ENCODE measurements at regions not wholly inside any gene's neighbourhood (a gene's known extent, or its start where the extent isn't known, plus 50 kb on each side); places are given as distances from the start of the nearest gene placed in this dataset.
"Not testable (repeated sequence)": the region's sequence is repeated elsewhere in the genome, so short reads cannot be mapped to it uniquely, and the experiment has no call there.

- no peak for DNase-seq (ENCODE audit: low read depth in 6 of 9, low spot score in 9 of 9)
- Histone ChIP-seq H3K27ac (ENCODE audit: low read depth in 1 of 2, low read length in 1 of 2) (no peak overlapping the region), H3K9me3 (ENCODE audit: control insufficient read depth in 2 of 2, insufficient read depth in 1 of 2, low read length in 1 of 2) (no peaks in the 10 kb centered on the region), H3K36me3 (ENCODE audit: control insufficient read depth in 2 of 2, insufficient read depth in 2 of 2, low read length in 1 of 2) (no peaks in the 10 kb centered on the region), H3K4me3 (ENCODE audit: low read length in 2 of 2) (no peak overlapping the region), H3K27me3 (ENCODE audit: control insufficient read depth in 2 of 2, insufficient read depth in 1 of 2, low read length in 1 of 2) (no peaks in the 10 kb centered on the region), H3K4me1 (ENCODE audit: control insufficient read depth in 2 of 2, insufficient read depth in 2 of 2, low read length in 2 of 2) (no peaks in the 10 kb centered on the region)
- 97% methylated on average over 3 of the region's 3 CpGs for WGBS
These were observed 65.6 kb upstream of the GRIP1 start for GRCh38 chr12:66744461-66744860.

- Histone ChIP-seq H3K27me3 (ENCODE audit: control insufficient read depth in 2 of 2, insufficient read depth in 1 of 2, low read length in 1 of 2) (no peaks in the 10 kb centered on the region), H3K4me1 (ENCODE audit: control insufficient read depth in 2 of 2, insufficient read depth in 2 of 2, low read length in 2 of 2) (no peaks in the 10 kb centered on the region), H3K9me3 (ENCODE audit: control insufficient read depth in 2 of 2, insufficient read depth in 1 of 2, low read length in 1 of 2) (no peaks in the 10 kb centered on the region), H3K36me3 (ENCODE audit: control insufficient read depth in 2 of 2, insufficient read depth in 2 of 2, low read length in 1 of 2) (no peaks in the 10 kb centered on the region), H3K27ac (ENCODE audit: low read depth in 1 of 2, low read length in 1 of 2) (no peak overlapping the region), H3K4me3 (ENCODE audit: low read length in 2 of 2) (no peak overlapping the region)
- WGBS, result 79% methylated on average over 3 of the region's 3 CpGs
- no peak for DNase-seq (ENCODE audit: low read depth in 6 of 9, low spot score in 9 of 9)
These were observed 66.1 kb upstream of the GRIP1 start for GRCh38 chr12:66744956-66745383.

GRCh38 chr12:66746489-66747201 lies 67.8 kb upstream of the GRIP1 start:
- DNase-seq (ENCODE audit: low read depth in 6 of 9, low spot score in 9 of 9), result no peak
- no peak overlapping the region for H3K4me3 ChIP-seq (ENCODE audit: low read length in 2 of 2)
- no peaks in the 10 kb centered on the region for H3K9me3 ChIP-seq (ENCODE audit: control insufficient read depth in 2 of 2, insufficient read depth in 1 of 2, low read length in 1 of 2)
- no peaks in the 10 kb centered on the region for H3K27me3 ChIP-seq (ENCODE audit: control insufficient read depth in 2 of 2, insufficient read depth in 1 of 2, low read length in 1 of 2)
- no peaks in the 10 kb centered on the region for H3K36me3 ChIP-seq (ENCODE audit: control insufficient read depth in 2 of 2, insufficient read depth in 2 of 2, low read length in 1 of 2)
- H3K27ac ChIP-seq (ENCODE audit: low read depth in 1 of 2, low read length in 1 of 2), result no peak overlapping the region
- WGBS, result 85% methylated on average over 1 of the region's 1 CpG
- no peaks in the 10 kb centered on the region for H3K4me1 ChIP-seq (ENCODE audit: control insufficient read depth in 2 of 2, insufficient read depth in 2 of 2, low read length in 2 of 2)

DNA sequence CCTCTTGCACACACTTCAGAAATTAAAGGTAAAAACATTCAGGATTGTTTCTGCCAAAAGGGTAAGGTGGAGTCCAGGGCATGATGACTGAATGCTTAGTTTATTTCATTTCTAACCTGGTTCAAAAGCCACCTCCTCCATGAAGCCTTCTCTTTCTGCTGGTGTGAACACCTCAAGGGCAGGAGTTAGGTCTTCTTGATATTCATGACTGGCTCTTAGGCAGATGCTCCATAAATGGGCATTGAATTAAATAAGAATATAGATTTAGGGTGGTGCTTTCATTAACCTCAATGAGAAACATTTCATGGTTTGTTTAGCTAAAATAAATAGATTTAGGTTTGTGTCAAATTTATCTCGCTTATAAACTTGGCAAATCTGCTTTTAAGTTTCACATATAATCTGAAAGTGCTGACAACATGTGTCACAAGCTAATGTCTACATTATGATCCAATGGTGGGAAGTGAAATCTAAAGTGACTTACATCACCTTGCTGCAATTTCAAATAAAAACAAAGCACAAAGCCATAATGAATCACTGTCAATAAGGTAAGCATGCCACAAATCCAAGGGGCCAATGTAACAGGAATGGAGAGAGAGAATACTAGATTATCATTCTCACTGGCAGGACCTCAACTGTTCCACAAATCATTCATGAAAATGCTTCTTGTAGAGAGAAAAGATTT lies 72.7 kb upstream of the GRIP1 start:
- no peak overlapping the region for H3K27ac ChIP-seq (ENCODE audit: low read depth in 1 of 2, low read length in 1 of 2)
- no peaks in the 10 kb centered on the region for H3K9me3 ChIP-seq (ENCODE audit: control insufficient read depth in 2 of 2, insufficient read depth in 1 of 2, low read length in 1 of 2)
- no peaks in the 10 kb centered on the region for H3K4me1 ChIP-seq (ENCODE audit: control insufficient read depth in 2 of 2, insufficient read depth in 2 of 2, low read length in 2 of 2)
- H3K4me3 ChIP-seq (ENCODE audit: low read length in 2 of 2), result no peak overlapping the region
- WGBS, result 91% methylated on average over 1 of the region's 1 CpG
- no peaks in the 10 kb centered on the region for H3K27me3 ChIP-seq (ENCODE audit: control insufficient read depth in 2 of 2, insufficient read depth in 1 of 2, low read length in 1 of 2)
- DNase-seq (ENCODE audit: low read depth in 6 of 9, low spot score in 9 of 9), result no peak
- no peaks in the 10 kb centered on the region for H3K36me3 ChIP-seq (ENCODE audit: control insufficient read depth in 2 of 2, insufficient read depth in 2 of 2, low read length in 1 of 2)

GRCh38 chr12:66753810-66754209 lies 74.9 kb upstream of the GRIP1 start:
- no peaks in the 10 kb centered on the region for H3K27me3 ChIP-seq (ENCODE audit: control insufficient read depth in 2 of 2, insufficient read depth in 1 of 2, low read length in 1 of 2)
- no peak overlapping the region for H3K27ac ChIP-seq (ENCODE audit: low read depth in 1 of 2, low read length in 1 of 2)
- no peaks in the 10 kb centered on the region for H3K36me3 ChIP-seq (ENCODE audit: control insufficient read depth in 2 of 2, insufficient read depth in 2 of 2, low read length in 1 of 2)
- no peak overlapping the region for H3K4me3 ChIP-seq (ENCODE audit: low read length in 2 of 2)
- 95% methylated on average over 1 of the region's 1 CpG for WGBS
- no peaks in the 10 kb centered on the region for H3K9me3 ChIP-seq (ENCODE audit: control insufficient read depth in 2 of 2, insufficient read depth in 1 of 2, low read length in 1 of 2)
- H3K4me1 ChIP-seq (ENCODE audit: control insufficient read depth in 2 of 2, insufficient read depth in 2 of 2, low read length in 2 of 2), result no peaks in the 10 kb centered on the region
- no peak for DNase-seq (ENCODE audit: low read depth in 6 of 9, low spot score in 9 of 9)

GRCh38 chr12:66755727-66756395 lies 77.0 kb upstream of the GRIP1 start:
- Histone ChIP-seq H3K9me3 (ENCODE audit: control insufficient read depth in 2 of 2, insufficient read depth in 1 of 2, low read length in 1 of 2) (no peaks in the 10 kb centered on the region), H3K27ac (ENCODE audit: low read depth in 1 of 2, low read length in 1 of 2) (no peak overlapping the region), H3K36me3 (ENCODE audit: control insufficient read depth in 2 of 2, insufficient read depth in 2 of 2, low read length in 1 of 2) (no peaks in the 10 kb centered on the region), H3K4me1 (ENCODE audit: control insufficient read depth in 2 of 2, insufficient read depth in 2 of 2, low read length in 2 of 2) (no peaks in the 10 kb centered on the region), H3K27me3 (ENCODE audit: control insufficient read depth in 2 of 2, insufficient read depth in 1 of 2, low read length in 1 of 2) (no peaks in the 10 kb centered on the region), H3K4me3 (ENCODE audit: low read length in 2 of 2) (no peak overlapping the region)
- WGBS, result 94% methylated on average over 2 of the region's 2 CpGs
- DNase-seq (ENCODE audit: low read depth in 6 of 9, low spot score in 9 of 9), result no peak

GRCh38 chr12:66756631-66757030 lies 77.8 kb upstream of the GRIP1 start:
- no peak overlapping the region for H3K27ac ChIP-seq (ENCODE audit: low read depth in 1 of 2, low read length in 1 of 2)
- WGBS, result 98% methylated on average over 1 of the region's 1 CpG
- DNase-seq (ENCODE audit: low read depth in 6 of 9, low spot score in 9 of 9), result no peak
- H3K4me3 ChIP-seq (ENCODE audit: low read length in 2 of 2), result no peak overlapping the region
- H3K27me3 ChIP-seq (ENCODE audit: control insufficient read depth in 2 of 2, insufficient read depth in 1 of 2, low read length in 1 of 2), result no peaks in the 10 kb centered on the region
- H3K9me3 ChIP-seq (ENCODE audit: control insufficient read depth in 2 of 2, insufficient read depth in 1 of 2, low read length in 1 of 2), result no peaks in the 10 kb centered on the region
- H3K36me3 ChIP-seq (ENCODE audit: control insufficient read depth in 2 of 2, insufficient read depth in 2 of 2, low read length in 1 of 2), result no peaks in the 10 kb centered on the region
- H3K4me1 ChIP-seq (ENCODE audit: control insufficient read depth in 2 of 2, insufficient read depth in 2 of 2, low read length in 2 of 2), result no peaks in the 10 kb centered on the region

DNA sequence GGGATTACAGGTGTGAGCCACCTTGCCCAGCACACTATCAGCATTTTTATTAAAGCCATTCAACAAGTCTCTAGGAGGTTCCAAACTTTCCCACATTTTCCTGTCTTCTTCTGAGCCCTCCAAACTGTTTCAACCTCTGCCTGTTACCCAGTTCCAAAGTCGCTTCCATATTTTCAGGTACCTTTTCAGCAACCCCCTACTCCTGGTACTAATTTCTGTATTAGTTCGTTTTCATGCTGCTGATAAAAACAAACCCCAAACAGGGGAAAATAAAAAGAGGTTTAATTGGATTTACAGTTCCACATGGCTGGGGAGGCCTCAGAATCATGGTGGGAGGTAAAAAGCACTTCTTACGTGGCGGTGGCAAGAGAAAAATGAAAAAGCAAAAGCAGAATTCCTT lies 81.2 kb upstream of the GRIP1 start:
- not testable (repeated sequence) for H3K9me3 ChIP-seq (ENCODE audit: control insufficient read depth in 2 of 2, insufficient read depth in 1 of 2, low read length in 1 of 2); H3K27ac ChIP-seq (ENCODE audit: low read depth in 1 of 2, low read length in 1 of 2); H3K27me3 ChIP-seq (ENCODE audit: control insufficient read depth in 2 of 2, insufficient read depth in 1 of 2, low read length in 1 of 2); H3K4me1 ChIP-seq (ENCODE audit: control insufficient read depth in 2 of 2, insufficient read depth in 2 of 2, low read length in 2 of 2); DNase-seq (ENCODE audit: low read depth in 6 of 9, low spot score in 9 of 9); H3K4me3 ChIP-seq (ENCODE audit: low read length in 2 of 2); H3K36me3 ChIP-seq (ENCODE audit: control insufficient read depth in 2 of 2, insufficient read depth in 2 of 2, low read length in 1 of 2)
- WGBS, result 97% methylated on average over 4 of the region's 4 CpGs

DNA sequence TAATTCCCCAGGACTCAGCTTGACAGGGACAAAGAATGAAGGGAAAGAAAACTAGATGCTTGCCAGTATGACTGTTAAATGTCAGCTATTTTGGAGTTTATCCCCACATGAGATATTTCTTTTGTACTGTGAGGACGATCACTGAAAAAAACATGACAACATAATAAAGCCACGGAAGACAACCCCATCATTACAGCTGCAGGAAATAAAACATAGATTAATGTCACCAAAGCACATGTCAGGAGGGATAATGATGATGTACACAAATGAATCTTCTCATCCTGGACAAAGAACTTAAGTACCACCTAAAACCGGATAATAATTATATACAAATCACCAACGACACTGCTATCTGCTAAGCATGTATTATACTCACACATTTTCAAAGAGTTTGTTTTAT lies 84.6 kb upstream of the GRIP1 start:
- Histone ChIP-seq H3K9me3 (ENCODE audit: control insufficient read depth in 2 of 2, insufficient read depth in 1 of 2, low read length in 1 of 2) (no peaks in the 10 kb centered on the region), H3K27me3 (ENCODE audit: control insufficient read depth in 2 of 2, insufficient read depth in 1 of 2, low read length in 1 of 2) (no peaks in the 10 kb centered on the region), H3K4me1 (ENCODE audit: control insufficient read depth in 2 of 2, insufficient read depth in 2 of 2, low read length in 2 of 2) (no peaks in the 10 kb centered on the region), H3K27ac (ENCODE audit: low read depth in 1 of 2, low read length in 1 of 2) (no peak overlapping the region), H3K36me3 (ENCODE audit: control insufficient read depth in 2 of 2, insufficient read depth in 2 of 2, low read length in 1 of 2) (no peaks in the 10 kb centered on the region), H3K4me3 (ENCODE audit: low read length in 2 of 2) (no peak overlapping the region)
- no peak for DNase-seq (ENCODE audit: low read depth in 6 of 9, low spot score in 9 of 9)
- 95% methylated on average over 4 of the region's 4 CpGs for WGBS

Data from thymus (tissue), 11 donors.